ENCODE measurements at regions not wholly inside any gene's neighbourhood (a gene's known extent, or its start where the extent isn't known, plus 50 kb on each side); places are given as distances from the start of the nearest gene placed in this dataset.
"Not testable (repeated sequence)": the region's sequence is repeated elsewhere in the genome, so short reads cannot be mapped to it uniquely, and the experiment has no call there.

GRCh38 chr11:92026664-92027063 lies 198.0 kb upstream of the FAT3 start:
- DNase-seq (ENCODE audit: low spot score) = no peak

- no peak for DNase-seq (ENCODE audit: low spot score)
These were observed 199.8 kb upstream of the FAT3 start for GRCh38 chr11:92024788-92025187.

- DNase-seq (ENCODE audit: low spot score) = no peak
These were observed 202.1 kb upstream of the FAT3 start for GRCh38 chr11:92022499-92022898.

- no peak for DNase-seq (ENCODE audit: low spot score)
These were observed 206.3 kb upstream of the FAT3 start for GRCh38 chr11:92018332-92018731.

GRCh38 chr11:92008249-92008648 lies 216.4 kb upstream of the FAT3 start:
- DNase-seq (ENCODE audit: low spot score) = no peak

- no peak for DNase-seq (ENCODE audit: low spot score)
These were observed 222.1 kb upstream of the FAT3 start for GRCh38 chr11:92002568-92002967.

GRCh38 chr11:91998481-91998880 lies 226.1 kb upstream of the FAT3 start:
- DNase-seq (ENCODE audit: low spot score) = no peak

- DNase-seq (ENCODE audit: low spot score) = no peak
These were observed 227.4 kb upstream of the FAT3 start for GRCh38 chr11:91997226-91997625.

- DNase-seq (ENCODE audit: low spot score) = no peak
These were observed 228.1 kb upstream of the FAT3 start for GRCh38 chr11:91996526-91996925.

GRCh38 chr11:91988443-91988842 lies 236.2 kb upstream of the FAT3 start:
- DNase-seq (ENCODE audit: low spot score) = not testable (repeated sequence)

GRCh38 chr11:91986218-91986617 lies 238.4 kb upstream of the FAT3 start:
- DNase-seq (ENCODE audit: low spot score) = no peak

GRCh38 chr11:91984033-91984584 lies 240.5 kb upstream of the FAT3 start:
- DNase-seq (ENCODE audit: low spot score) = no peak

GRCh38 chr11:91981995-91982394 lies 242.6 kb upstream of the FAT3 start:
- peak; percentile 2 for DNase-seq (ENCODE audit: low spot score)

GRCh38 chr11:91979775-91980174 lies 244.8 kb upstream of the FAT3 start:
- DNase-seq (ENCODE audit: low spot score) = no peak

- DNase-seq (ENCODE audit: low spot score) = no peak
These were observed 245.9 kb upstream of the FAT3 start for GRCh38 chr11:91978747-91979146.

GRCh38 chr11:91972665-91973266 lies 251.9 kb upstream of the FAT3 start:
- DNase-seq (ENCODE audit: low spot score) = no peak

- DNase-seq (ENCODE audit: low spot score) = no peak
These were observed 254.0 kb upstream of the FAT3 start for GRCh38 chr11:91970624-91971023.

GRCh38 chr11:91969486-91969885 lies 255.1 kb upstream of the FAT3 start:
- no peak for DNase-seq (ENCODE audit: low spot score)

- no peak for DNase-seq (ENCODE audit: low spot score)
These were observed 256.9 kb upstream of the FAT3 start for GRCh38 chr11:91967691-91968045.

GRCh38 chr11:91967026-91967690 lies 257.5 kb upstream of the FAT3 start:
- DNase-seq (ENCODE audit: low spot score) = no peak

- no peak for DNase-seq (ENCODE audit: low spot score)
These were observed 258.2 kb upstream of the FAT3 start for GRCh38 chr11:91966368-91966767.

- DNase-seq (ENCODE audit: low spot score) = no peak
These were observed 263.8 kb upstream of the FAT3 start for GRCh38 chr11:91960770-91961169.

GRCh38 chr11:91959411-91959810 lies 265.2 kb upstream of the FAT3 start:
- DNase-seq (ENCODE audit: low spot score) = no peak

- DNase-seq (ENCODE audit: low spot score) = no peak
These were observed 267.9 kb upstream of the FAT3 start for GRCh38 chr11:91956711-91957110.
